ENCODE measurements at regions not wholly inside any gene's neighbourhood (a gene's known extent, or its start where the extent isn't known, plus 50 kb on each side); places are given as distances from the start of the nearest gene placed in this dataset.
"Not testable (repeated sequence)": the region's sequence is repeated elsewhere in the genome, so short reads cannot be mapped to it uniquely, and the experiment has no call there.

- H3K9me3 ChIP-seq: no peaks in the 10 kb centered on the region
- no peaks in the 10 kb centered on the region for H3K36me3 ChIP-seq
- H3K4me3 ChIP-seq (replicated peaks in 1 of 3): no peak overlapping the region
- H3K27me3 ChIP-seq: no peaks in the 10 kb centered on the region
- no peak for TF ChIP-seq CTCF (IDR thresholded peaks at IDR 0.05)
- TF ChIP-seq POLR2A (IDR thresholded peaks at IDR 0.05): no peak
- intact Hi-C loops (cut with DNase I): no loop called here
- H3K4me1 ChIP-seq: no peaks in the 10 kb centered on the region
- DNase-seq: no peak
- no peak overlapping the region for H3K27ac ChIP-seq
Measured at GRCh38 chr6:11890209-11890608, 111.6 kb upstream of the ADTRP start.

DNA sequence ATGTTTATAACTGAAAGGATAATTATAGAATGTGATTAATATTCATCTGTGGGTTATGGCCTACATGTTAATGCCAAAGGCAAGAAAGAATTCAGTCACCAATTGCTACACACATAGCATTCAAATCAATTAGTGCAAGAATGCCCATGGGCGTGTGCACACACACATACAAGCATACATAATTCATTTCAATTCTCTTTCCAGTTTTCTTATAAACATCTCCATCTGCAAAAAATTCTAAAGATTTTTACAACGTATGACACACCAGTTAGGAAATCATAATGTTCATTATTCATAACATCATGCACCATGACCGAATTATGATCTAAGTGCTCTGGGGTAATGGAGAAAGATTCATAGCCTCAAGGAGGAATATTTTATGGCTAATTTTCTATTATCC, 111.0 kb upstream of the ADTRP start:
- intact Hi-C loops (cut with DNase I): no loop called here
- no peaks in the 10 kb centered on the region for H3K27me3 ChIP-seq
- H3K27ac ChIP-seq: no peak overlapping the region
- TF ChIP-seq CTCF (IDR thresholded peaks at IDR 0.05) (no peak), POLR2A (IDR thresholded peaks at IDR 0.05) (no peak)
- H3K9me3 ChIP-seq: no peaks in the 10 kb centered on the region
- no peak for DNase-seq
- no peaks in the 10 kb centered on the region for H3K36me3 ChIP-seq
- 95 to 96% methylated on average over 3 of the region's 3 CpGs for WGBS, 2 donors
- no peaks in the 10 kb centered on the region for H3K4me1 ChIP-seq
- H3K4me3 ChIP-seq (replicated peaks in 1 of 3): no peak overlapping the region

DNA sequence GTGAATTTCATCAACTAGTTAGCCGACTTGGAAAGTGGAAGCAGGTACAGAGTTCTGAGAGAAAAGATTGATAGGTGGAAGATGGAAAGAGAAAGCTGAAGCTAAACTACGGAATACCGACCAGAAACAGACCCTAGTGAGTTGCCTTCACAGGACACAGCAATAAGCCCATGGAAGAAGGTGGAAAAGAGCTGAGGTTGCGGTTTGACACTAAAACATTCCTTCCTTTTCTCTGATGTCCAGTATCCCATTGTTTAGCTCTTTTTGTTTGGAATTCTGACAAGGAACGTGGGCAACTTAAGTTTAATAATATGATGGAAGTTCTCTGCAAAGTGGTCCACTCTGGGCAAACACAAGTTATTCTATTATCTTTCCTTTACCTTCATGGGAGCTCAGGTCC, 110.1 kb upstream of the ADTRP start:
- Histone ChIP-seq H3K4me3 (replicated peaks in 1 of 3) (no peak overlapping the region), H3K4me1 (no peaks in the 10 kb centered on the region), H3K27me3 (no peaks in the 10 kb centered on the region), H3K27ac (no peak overlapping the region), H3K9me3 (no peaks in the 10 kb centered on the region), H3K36me3 (no peaks in the 10 kb centered on the region)
- 92 to 97% methylated on average over 5 of the region's 5 CpGs for WGBS, 2 donors
- TF ChIP-seq CTCF (IDR thresholded peaks at IDR 0.05): no peak
- TF ChIP-seq POLR2A (IDR thresholded peaks at IDR 0.05): no peak
- no peak for DNase-seq
- intact Hi-C loops (cut with DNase I): no loop called here

- TF ChIP-seq CTCF (IDR thresholded peaks at IDR 0.05): no peak
- no peaks in the 10 kb centered on the region for H3K27me3 ChIP-seq
- no peaks in the 10 kb centered on the region for H3K9me3 ChIP-seq
- no peak for DNase-seq
- H3K4me3 ChIP-seq (replicated peaks in 1 of 3): no peak overlapping the region
- 94 to 95% methylated on average over 1 of the region's 1 CpG for WGBS, 2 donors
- H3K36me3 ChIP-seq: no peaks in the 10 kb centered on the region
- H3K27ac ChIP-seq: no peak overlapping the region
- intact Hi-C loops (cut with DNase I): no loop called here
- H3K4me1 ChIP-seq: no peaks in the 10 kb centered on the region
Measured at GRCh38 chr6:11885159-11885558, 106.6 kb upstream of the ADTRP start.

- H3K4me3 ChIP-seq (replicated peaks in 1 of 3); DNase-seq; H3K27me3 ChIP-seq; H3K27ac ChIP-seq; H3K9me3 ChIP-seq; H3K36me3 ChIP-seq; H3K4me1 ChIP-seq; intact Hi-C loops (cut with DNase I): not testable (repeated sequence)
- 91 to 98% methylated on average over 2 of the region's 2 CpGs for WGBS, 2 donors
Measured at GRCh38 chr6:11883471-11883870, 104.9 kb upstream of the ADTRP start.

DNA sequence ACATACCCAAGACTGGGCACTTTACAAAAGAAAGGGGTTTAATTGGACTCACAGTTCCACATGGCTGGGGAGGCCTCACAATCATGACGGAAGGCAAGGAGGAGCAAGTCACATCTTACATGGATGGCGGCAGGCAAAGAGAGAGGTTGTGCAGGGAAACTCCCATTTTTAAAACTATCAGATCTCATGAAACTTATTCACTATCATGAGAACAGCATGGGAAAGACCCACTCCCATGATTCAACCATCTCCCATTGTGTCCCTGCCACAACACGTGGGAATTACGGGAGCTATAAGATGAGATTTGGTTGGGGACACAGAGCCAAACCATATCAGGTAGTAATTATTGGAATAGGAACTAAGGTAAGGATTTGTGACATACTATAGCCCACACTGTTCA, 101.6 kb upstream of the ADTRP start:
- intact Hi-C loops (cut with DNase I); DNase-seq; H3K4me1 ChIP-seq; H3K9me3 ChIP-seq; H3K36me3 ChIP-seq; H3K27me3 ChIP-seq; H3K27ac ChIP-seq; H3K4me3 ChIP-seq (replicated peaks in 1 of 3): not testable (repeated sequence)
- WGBS, 2 donors: 95 to 97% methylated on average over 4 of the region's 4 CpGs

Data from thyroid gland (tissue), 4 donors.